22Rv1 (cell line): ENCODE measurements at regions not wholly inside any gene's neighbourhood (a gene's known extent, or its start where the extent isn't known, plus 50 kb on each side); places are given as distances from the start of the nearest gene placed in this dataset.
"Not testable (repeated sequence)": the region's sequence is repeated elsewhere in the genome, so short reads cannot be mapped to it uniquely, and the experiment has no call there.

Source experiments
- H3K27ac ChIP-seq: fragments of 450-650 bp; 2 replicates; pipeline ENCODE4 v1.5.1; 2017
- ZFX ChIP-seq: fragments of 450-650 bp; IDR thresholded peaks from 2 replicates; pipeline ENCODE4 v1.6.1; 2017; ENCODE audit warnings: antibody characterized with exemption, borderline replicate concordance
- TF ChIP-seq, protein P1 (sequence below): fragments of 450-650 bp; IDR thresholded peaks from 2 replicates; pipeline ENCODE4 v1.5.1; 2017; ENCODE audit warnings: mild to moderate bottlenecking

DNA sequence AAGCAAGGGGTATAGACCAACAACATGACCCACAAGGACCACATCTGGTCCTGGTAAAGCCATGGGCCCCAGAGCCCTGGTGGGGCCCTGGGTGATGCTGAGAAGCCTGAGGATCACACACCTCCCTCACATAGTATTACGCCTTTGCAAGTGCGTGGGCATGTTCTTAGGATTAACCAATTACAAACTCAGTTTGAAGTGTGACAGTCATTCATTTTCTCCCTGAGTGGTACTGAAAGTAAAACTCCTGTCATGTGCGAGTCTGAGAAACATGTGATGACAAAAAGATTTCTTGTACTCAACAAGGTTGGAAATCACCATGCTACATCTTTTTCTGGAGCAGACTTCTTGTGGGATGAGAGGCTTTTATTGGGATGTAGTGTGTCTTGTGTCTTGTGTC is 315.3 kb upstream of the DUSP10 start:
- TF ChIP-seq, protein P1, sequence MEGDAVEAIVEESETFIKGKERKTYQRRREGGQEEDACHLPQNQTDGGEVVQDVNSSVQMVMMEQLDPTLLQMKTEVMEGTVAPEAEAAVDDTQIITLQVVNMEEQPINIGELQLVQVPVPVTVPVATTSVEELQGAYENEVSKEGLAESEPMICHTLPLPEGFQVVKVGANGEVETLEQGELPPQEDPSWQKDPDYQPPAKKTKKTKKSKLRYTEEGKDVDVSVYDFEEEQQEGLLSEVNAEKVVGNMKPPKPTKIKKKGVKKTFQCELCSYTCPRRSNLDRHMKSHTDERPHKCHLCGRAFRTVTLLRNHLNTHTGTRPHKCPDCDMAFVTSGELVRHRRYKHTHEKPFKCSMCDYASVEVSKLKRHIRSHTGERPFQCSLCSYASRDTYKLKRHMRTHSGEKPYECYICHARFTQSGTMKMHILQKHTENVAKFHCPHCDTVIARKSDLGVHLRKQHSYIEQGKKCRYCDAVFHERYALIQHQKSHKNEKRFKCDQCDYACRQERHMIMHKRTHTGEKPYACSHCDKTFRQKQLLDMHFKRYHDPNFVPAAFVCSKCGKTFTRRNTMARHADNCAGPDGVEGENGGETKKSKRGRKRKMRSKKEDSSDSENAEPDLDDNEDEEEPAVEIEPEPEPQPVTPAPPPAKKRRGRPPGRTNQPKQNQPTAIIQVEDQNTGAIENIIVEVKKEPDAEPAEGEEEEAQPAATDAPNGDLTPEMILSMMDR: no peak
- no peak for TF ChIP-seq ZFX
- no peak overlapping the region for H3K27ac ChIP-seq

DNA sequence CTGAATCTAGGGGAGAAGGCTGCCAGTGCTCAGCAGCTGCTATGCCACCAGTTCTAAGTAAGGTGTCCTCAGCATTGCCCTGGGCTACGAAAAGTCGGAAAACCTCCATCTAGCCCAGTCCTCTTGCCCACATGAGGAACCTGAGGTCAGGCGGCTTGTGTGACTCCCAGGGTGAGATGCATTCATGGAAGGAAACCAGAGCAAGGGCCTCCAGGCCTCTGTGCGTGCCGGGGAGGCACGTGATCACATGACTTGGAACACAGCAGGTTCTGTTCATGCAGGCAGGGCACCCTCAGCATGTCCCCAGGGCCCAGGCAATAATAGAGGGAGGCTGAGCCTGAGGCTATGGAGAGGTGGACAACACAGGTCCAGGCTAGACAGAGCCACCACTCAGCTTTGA is 312.5 kb upstream of the DUSP10 start:
- TF ChIP-seq, protein P1: no peak
- TF ChIP-seq ZFX: no peak
- no peak overlapping the region for H3K27ac ChIP-seq

DNA sequence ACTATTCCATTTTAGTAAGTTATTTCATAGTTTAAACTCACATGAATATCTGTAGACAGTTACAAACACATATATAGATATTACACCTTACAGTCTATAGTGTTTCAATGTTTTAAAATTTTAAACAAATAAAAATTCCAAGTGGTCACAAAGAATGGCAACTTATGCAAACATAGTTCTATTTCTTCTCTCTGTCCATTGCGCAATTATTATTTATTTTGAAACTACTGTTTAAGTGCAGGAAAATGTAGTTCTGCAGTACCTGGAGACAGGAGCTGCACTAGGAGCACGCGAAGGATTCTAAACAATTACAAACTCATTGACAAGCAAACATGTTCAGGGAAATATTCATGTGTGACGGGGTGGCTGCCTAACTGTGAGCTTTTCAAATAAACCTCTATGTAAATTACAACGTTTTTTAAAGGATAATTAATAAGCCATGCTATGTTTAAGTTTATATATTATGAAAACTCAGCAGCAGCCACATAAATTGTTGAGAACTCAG is 312.0 kb upstream of the DUSP10 start:
- TF ChIP-seq, protein P1: no peak
- no peak for TF ChIP-seq ZFX
- H3K27ac ChIP-seq: no peak overlapping the region

DNA sequence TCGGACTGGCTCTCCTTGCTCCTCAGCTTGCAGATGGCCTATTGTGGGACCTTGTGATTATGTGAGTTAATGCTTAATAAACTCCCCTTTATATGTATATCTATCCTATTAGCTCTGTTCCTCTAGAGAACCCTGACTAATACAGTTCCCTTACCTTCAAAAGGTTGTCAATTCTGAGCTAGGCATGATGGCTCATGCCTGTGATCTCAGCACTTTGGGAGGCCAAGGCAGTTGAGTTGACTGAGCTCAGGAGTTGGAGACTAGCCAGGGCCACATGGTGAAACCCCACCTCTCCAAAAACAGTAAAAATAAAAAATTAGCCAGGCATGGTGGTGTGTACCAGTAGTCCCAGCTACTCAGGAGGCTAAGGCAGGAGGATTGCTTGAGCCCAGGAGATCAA is 309.4 kb upstream of the DUSP10 start:
- H3K27ac ChIP-seq: not testable (repeated sequence)

DNA sequence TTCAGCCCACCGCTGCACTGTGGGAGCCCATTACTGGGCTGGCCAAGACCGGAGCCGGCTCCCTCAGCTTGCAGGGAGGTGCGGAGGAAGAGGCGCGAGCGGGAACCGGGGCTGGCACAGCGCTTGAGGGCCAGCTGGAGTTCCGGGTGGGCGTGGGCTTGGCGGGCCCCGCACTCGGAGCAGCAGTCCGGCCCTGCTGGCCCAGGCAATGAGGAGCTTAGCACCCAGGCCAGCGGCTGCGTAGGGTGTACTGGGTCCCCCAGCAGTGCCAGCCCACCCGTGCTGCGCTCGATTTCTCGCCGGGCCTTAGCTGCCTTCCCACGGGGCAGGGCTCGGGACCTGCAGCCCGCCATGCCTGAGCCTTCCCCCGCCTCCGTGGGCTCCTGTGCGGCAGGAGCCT is 307.8 kb upstream of the DUSP10 start:
- H3K27ac ChIP-seq: not testable (repeated sequence)

DNA sequence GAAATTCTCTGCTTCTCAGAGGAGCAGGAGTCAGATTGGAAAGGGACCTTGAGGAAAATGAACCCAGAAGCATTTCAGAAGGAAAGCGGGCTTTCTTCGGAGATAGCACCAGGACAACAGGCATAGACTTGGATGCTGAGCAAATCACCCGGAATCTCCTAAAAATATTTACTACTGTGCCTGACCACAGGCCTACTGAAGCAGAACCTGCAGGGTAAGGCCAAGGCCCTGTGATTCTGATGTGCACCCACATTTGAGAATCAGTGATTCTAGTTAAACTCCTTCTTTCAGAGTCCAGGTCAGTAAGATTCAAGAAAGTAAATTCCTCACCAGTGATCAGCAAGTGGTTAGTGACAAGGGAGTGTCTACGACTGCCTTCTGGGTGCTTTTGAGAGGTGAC is 307.3 kb upstream of the DUSP10 start:
- TF ChIP-seq, protein P1: no peak
- TF ChIP-seq ZFX: no peak
- H3K27ac ChIP-seq: no peak overlapping the region

DNA sequence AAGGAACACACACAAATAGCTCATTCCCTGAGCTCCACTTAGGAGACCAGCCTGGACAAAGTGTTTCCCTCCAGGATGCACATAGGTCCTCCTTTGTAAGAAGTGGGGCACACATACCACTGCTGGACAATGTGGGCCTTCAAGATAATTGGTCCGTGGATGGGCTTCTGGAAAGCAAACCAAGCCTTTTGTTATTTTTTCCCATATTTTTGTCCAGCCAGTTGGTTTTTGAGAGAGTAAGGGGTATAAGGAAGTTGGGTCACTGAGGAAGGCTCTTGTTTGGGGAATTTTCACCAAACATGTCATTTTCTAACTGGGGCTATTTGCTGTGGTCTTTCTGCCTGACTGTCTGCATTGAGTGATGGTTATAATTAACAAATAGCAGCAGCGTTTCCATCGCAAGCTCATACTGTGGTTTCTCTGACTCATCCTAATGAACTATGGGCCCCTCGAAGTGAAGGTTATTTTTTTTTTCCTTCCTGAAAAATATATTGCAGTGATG is 306.3 kb upstream of the DUSP10 start:
- TF ChIP-seq, protein P1: no peak
- no peak for TF ChIP-seq ZFX
- no peak overlapping the region for H3K27ac ChIP-seq

DNA sequence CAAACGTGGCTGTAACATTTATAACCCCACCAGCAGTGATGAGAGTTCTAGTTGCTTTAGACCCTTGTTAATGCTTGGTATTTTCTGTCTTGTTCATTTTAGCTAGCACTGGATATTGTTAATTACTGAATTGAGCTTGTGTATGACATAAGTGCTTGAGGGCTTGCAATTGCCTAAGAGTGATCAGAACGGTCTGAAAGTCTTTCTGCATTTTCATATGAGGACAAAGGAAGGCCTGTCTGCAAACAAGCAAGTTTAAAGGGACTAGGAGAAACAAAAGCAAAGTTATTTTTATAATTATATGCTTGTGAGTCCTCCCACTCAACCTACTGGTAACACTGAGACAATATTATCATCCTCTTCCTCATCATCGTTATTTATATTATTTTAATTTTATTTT is 305.5 kb upstream of the DUSP10 start:
- no peak overlapping the region for H3K27ac ChIP-seq
- no peak for TF ChIP-seq ZFX
- TF ChIP-seq, protein P1: no peak
